K562 (cell line): ENCODE measurements at regions not wholly inside any gene's neighbourhood (a gene's known extent, or its start where the extent isn't known, plus 50 kb on each side); places are given as distances from the start of the nearest gene placed in this dataset.
A peak's percentile ranks its signal among the peaks of the same experiment; 100 is the strongest.

Experiments used
- ATAC-seq: fragments of 200-7000 bp; cut with Tn5 transposase; 3 replicates; pipeline ENCODE4 v1.9.1; 2020; ENCODE audit warnings: moderate library complexity
- BruUV-seq: library from RNA; stranded (reverse); fragments of 400-500 nt; replicated peaks from 2 replicates; lab custom pipeline; 2021; lab: Mats Ljungman, UMichigan
- CTCF ChIA-PET: fragments of 300-600 bp; formaldehyde crosslinking; extraction: SDS; loops from one replicate; lab custom pipeline; 2021; ENCODE audit warnings: low intra/inter-chr PET ratio; lab: Yijun Ruan, JAX
- POLR2A ChIA-PET: fragments of 300-600, 350-650 bp; sonication (Branson Sonifier 250); formaldehyde crosslinking; extraction: SDS; loops from one replicate; lab custom pipeline; 2021; ENCODE audit warnings: antibody characterized with exemption, inconsistent platforms; lab: Yijun Ruan, JAX
- DNase-seq, 4 experiments: peaks; one replicate each; pipeline versions ENCODE4 v3.0.0 to v3.0.0-alpha.2; 2011 to 2018; ENCODE audit warnings: low spot score in 3 of 4, mixed read lengths in 3 of 4; ENCODE audit errors: extremely low read depth in 1 of 4
- FAIRE-seq: peaks from 2 replicates; lab custom pipeline; 2011; peaks lifted over from hg19 to GRCh38; lab: Jason Lieb, UNC
- H2AFZ ChIP-seq: 2 replicates; pipeline ENCODE4 v1.6.0; 2011; ENCODE audit warnings: low read depth, low read length, control low read depth, inconsistent platforms
- H3K27ac ChIP-seq: fragments of 200-600 bp; 3 replicates; pipeline ENCODE4 v1.8.0; 2011; ENCODE audit warnings: low read depth, mild to moderate bottlenecking, control low read depth, inconsistent platforms, low read length, moderate library complexity, mixed read lengths; ENCODE audit errors: extremely low read depth
- H3K27me3 ChIP-seq, 2 experiments: fragments of 300-600 bp in 1 of 2; 2 replicates in 1 of 2; 3 replicates in 1 of 2; pipeline versions ENCODE4 v1.6.0 to v1.8.0; 2011; ENCODE audit warnings: inconsistent platforms in 2 of 2, low read length in 2 of 2, mild to moderate bottlenecking in 1 of 2, mixed read lengths in 1 of 2, moderate library complexity in 1 of 2; ENCODE audit not compliant: control insufficient read depth in 2 of 2, insufficient read depth in 2 of 2
- H3K36me3 ChIP-seq: fragments of 300-600 bp; 3 replicates; pipeline ENCODE4 v1.8.0; 2011; ENCODE audit warnings: mild to moderate bottlenecking, low read length, inconsistent platforms; ENCODE audit not compliant: control insufficient read depth, insufficient read depth
- H3K4me1 ChIP-seq, 2 experiments: fragments of 200-600 bp in 1 of 2; replicated peaks in 1 of 2; 2 replicates in 1 of 2; 3 replicates in 1 of 2; pipeline versions ENCODE4 v1.5.1 to v1.8.0; 2011; ENCODE audit warnings: inconsistent platforms in 2 of 2, low read length in 2 of 2, mild to moderate bottlenecking in 1 of 2, mixed read lengths in 1 of 2, moderate library complexity in 1 of 2; ENCODE audit not compliant: control insufficient read depth in 2 of 2, insufficient read depth in 2 of 2
- H3K4me2 ChIP-seq: 2 replicates; pipeline ENCODE4 v1.6.1; 2011; ENCODE audit warnings: low read length, control low read depth, inconsistent platforms, mixed read lengths; ENCODE audit not compliant: insufficient read depth
- H3K4me3 ChIP-seq: fragments of 200-600 bp; sonication (generic), shearing (Covaris generic); 2 replicates; pipeline ENCODE4 v1.5.1; 2016; ENCODE audit warnings: control low read depth, inconsistent platforms
- H3K79me2 ChIP-seq: fragments of 200-600 bp; 3 replicates; pipeline ENCODE4 v1.8.0; 2011; ENCODE audit warnings: low read length, inconsistent platforms; ENCODE audit not compliant: control insufficient read depth, insufficient read depth
- H3K9ac ChIP-seq, 2 experiments: 2 replicates each; pipeline versions ENCODE4 v1.6.0 to v1.6.1; 2011; ENCODE audit warnings: low read depth in 2 of 2, low read length in 2 of 2, control low read depth in 1 of 2, inconsistent platforms in 1 of 2, mild to moderate bottlenecking in 1 of 2, mixed read lengths in 1 of 2; ENCODE audit not compliant: insufficient read depth in 1 of 2
- H3K9me1 ChIP-seq: one replicate; pipeline ENCODE4 v1.6.0; 2011; ENCODE audit warnings: inconsistent platforms, mild to moderate bottlenecking, low read length, moderate library complexity; ENCODE audit not compliant: control insufficient read depth, insufficient read depth
- H3K9me3 ChIP-seq: replicated peaks from 2 replicates; pipeline ENCODE4 v1.5.1; 2011; ENCODE audit warnings: low read depth, low read length, inconsistent platforms; ENCODE audit not compliant: control insufficient read depth, insufficient read depth
- H4K20me1 ChIP-seq: replicated peaks from 2 replicates; pipeline ENCODE4 v1.6.1; 2011; ENCODE audit warnings: low read length, inconsistent platforms, mixed read lengths; ENCODE audit not compliant: control insufficient read depth, insufficient read depth
- CTCF ChIP-seq, 3 experiments: IDR thresholded peaks in 2 of 3; conservative IDR thresholded peaks in 1 of 3; 2 replicates each; pipeline ENCODE4 v1.5.1; 2011 to 2012; ENCODE audit warnings: low read length in 3 of 3, mild to moderate bottlenecking in 3 of 3, control low read depth in 2 of 3, improper control_type of control experiment in 1 of 3, inconsistent platforms in 1 of 3, low read depth in 1 of 3, mixed read lengths in 1 of 3, moderate library complexity in 1 of 3; ENCODE audit not compliant: insufficient read depth in 2 of 3
- ETV1 ChIP-seq: fragments of 450-650 bp; conservative IDR thresholded peaks from 2 replicates; pipeline ENCODE4 v1.6.1; 2016; ENCODE audit warnings: missing genetic modification characterization, control low read depth, low read depth, missing compliant biosample characterization
- FOXA1 ChIP-seq: fragments of 450-650 bp; IDR thresholded peaks from 2 replicates; pipeline ENCODE4 v1.6.1; 2016; ENCODE audit warnings: mild to moderate bottlenecking, borderline replicate concordance
- FOXJ2 ChIP-seq: fragments of 200-800 bp; sonication (Bioruptor generic); IDR thresholded peaks from 2 replicates; pipeline ENCODE4 v1.6.1; 2016; ENCODE audit warnings: missing genetic modification characterization, missing compliant biosample characterization
- LARP7 ChIP-seq: fragments of 450-650 bp; IDR thresholded peaks from 2 replicates; pipeline ENCODE4 v1.6.1; 2016
- RAD21 ChIP-seq, 2 experiments: fragments of 250-450 bp in 1 of 2; fragments of 450-650 bp in 1 of 2; sonication (Bioruptor Pico) in 1 of 2; formaldehyde crosslinking in 1 of 2; IDR thresholded peaks in 1 of 2; conservative IDR thresholded peaks in 1 of 2; 2 replicates each; pipeline versions ENCODE4 v1.4.0 to v1.8.0; 2020 to 2022; ENCODE audit warnings: mild to moderate bottlenecking in 2 of 2, moderate library complexity in 1 of 2
- SMC3 ChIP-seq: conservative IDR thresholded peaks from 2 replicates; pipeline ENCODE4 v1.6.1; 2011; ENCODE audit warnings: low read depth, low read length, improper control_type of control experiment; ENCODE audit not compliant: insufficient read depth
- ZNF23 ChIP-seq: fragments of 250-450 bp; sonication (Bioruptor Pico); IDR thresholded peaks from 2 replicates; pipeline ENCODE4 v1.4.0; 2020; ENCODE audit warnings: mild to moderate bottlenecking
- WGBS: fragments of 100-300 bp; shearing (Covaris generic); methylation state at CpG from one replicate; pipeline ENCODE4 v1.1.6; 2016; ENCODE audit warnings: low coverage, mixed read lengths; ENCODE audit not compliant: insufficient coverage; ENCODE audit errors: missing lambda C conversion rate; 5-methylcytosine and 5-hydroxymethylcytosine counted together
- in situ Hi-C: fragments of 300-500 bp; cut with MboI; formaldehyde crosslinking; loops from 4 replicates; pipeline ENCODE4 v1.15.0; 2018; ENCODE audit warnings: inconsistent platforms, mixed read lengths
- intact Hi-C: fragments of 100-400 bp; cut with micrococcal nuclease; formaldehyde crosslinking; loops from 2 replicates; pipeline ENCODE4 v1.14.2; 2022
- TF ChIP-seq, protein P1 (sequence below): fragments of 250-450 bp; sonication (Bioruptor Pico); IDR thresholded peaks from 2 replicates; pipeline ENCODE4 v1.8.0; 2022; ENCODE audit warnings: moderate library complexity, mild to moderate bottlenecking, inconsistent platforms
- TF ChIP-seq, protein P2 (sequence below): sonication (generic); formaldehyde crosslinking; IDR thresholded peaks from 2 replicates; pipeline ENCODE4 v1.8.0; 2022; ENCODE audit warnings: missing genetic modification reagents, mild to moderate bottlenecking, moderate library complexity, borderline replicate concordance
- TF ChIP-seq, protein P3 (sequence below): fragments of 250-450 bp; sonication (Bioruptor Pico); IDR thresholded peaks from 2 replicates; pipeline ENCODE4 v1.8.0; 2022; ENCODE audit warnings: moderate library complexity, mild to moderate bottlenecking, inconsistent platforms
- TF ChIP-seq, protein P4 (sequence below): IDR thresholded peaks from 2 replicates; pipeline ENCODE4 v1.6.1; 2014; ENCODE audit warnings: antibody characterized with exemption

DNA sequence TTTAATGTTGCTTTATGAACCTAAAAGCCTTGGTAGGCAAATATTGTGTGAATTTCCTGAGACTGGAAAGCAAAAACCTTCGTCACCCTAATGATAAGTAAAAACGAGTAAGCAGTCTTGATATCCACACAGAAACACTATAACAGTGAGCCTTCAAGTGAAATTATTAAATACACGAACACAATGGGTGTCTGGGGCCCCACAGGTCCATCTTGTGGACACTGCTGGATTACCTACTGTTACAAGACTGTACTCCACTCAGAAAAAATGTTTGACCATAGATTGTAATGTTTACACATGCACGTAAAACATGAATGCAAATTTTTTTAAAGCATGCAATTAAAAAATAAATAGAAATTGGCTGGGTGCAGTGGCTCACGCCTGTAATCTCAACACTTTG, 466.9 kb downstream of the CD83 start (continued):
- TF ChIP-seq CTCF (IDR thresholded peaks at IDR 0.05 in 2 of 3, conservative IDR thresholded peaks at IDR 0.05 in 1 of 3; ENCODE audit: insufficient read depth in 2 of 3, low read depth in 1 of 3, low read length in 3 of 3), result peak in 2 of 3 experiments; percentile 20 to 43; a peak in 2 of 6 replicates
- no peak for TF ChIP-seq ZNF23 (CRISPR knock-in tag)
- no peak for TF ChIP-seq FOXJ2
- TF ChIP-seq, protein P1, sequence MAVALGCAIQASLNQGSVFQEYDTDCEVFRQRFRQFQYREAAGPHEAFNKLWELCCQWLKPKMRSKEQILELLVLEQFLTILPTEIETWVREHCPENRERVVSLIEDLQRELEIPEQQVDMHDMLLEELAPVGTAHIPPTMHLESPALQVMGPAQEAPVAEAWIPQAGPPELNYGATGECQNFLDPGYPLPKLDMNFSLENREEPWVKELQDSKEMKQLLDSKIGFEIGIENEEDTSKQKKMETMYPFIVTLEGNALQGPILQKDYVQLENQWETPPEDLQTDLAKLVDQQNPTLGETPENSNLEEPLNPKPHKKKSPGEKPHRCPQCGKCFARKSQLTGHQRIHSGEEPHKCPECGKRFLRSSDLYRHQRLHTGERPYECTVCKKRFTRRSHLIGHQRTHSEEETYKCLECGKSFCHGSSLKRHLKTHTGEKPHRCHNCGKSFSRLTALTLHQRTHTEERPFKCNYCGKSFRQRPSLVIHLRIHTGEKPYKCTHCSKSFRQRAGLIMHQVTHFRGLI (CRISPR knock-in tag), result no peak
- TF ChIP-seq SMC3, result peak; percentile 27; the same call in 1 of the 2 replicates
- TF ChIP-seq RAD21 (CRISPR knock-in tag; conservative IDR thresholded peaks at IDR 0.05 in 1 of 2, IDR thresholded peaks at IDR 0.05 in 1 of 2), result peak in 1 of 2 experiments; percentile 48; a peak in 2 of 4 replicates

DNA sequence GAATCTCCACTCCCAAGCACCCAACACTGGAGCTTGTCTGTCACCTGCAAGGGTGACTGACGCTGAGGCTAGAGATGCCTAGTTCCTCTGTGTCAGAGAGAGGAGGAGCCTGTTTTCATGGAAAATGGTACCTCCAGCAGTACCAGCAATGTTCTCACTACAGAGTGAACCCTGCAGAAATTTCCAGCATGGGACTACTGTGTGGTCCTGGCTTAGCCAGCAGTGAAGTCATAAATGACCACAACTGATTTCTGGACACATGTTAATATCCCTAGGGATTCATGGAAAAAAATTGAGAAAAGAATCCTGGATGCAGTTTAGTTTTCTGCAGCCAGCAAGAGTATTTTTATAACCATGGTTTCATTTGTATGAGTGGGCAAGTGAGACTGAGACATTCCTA, 468.1 kb downstream of the CD83 start:
- no peak overlapping the region for H2AFZ ChIP-seq
- no peak overlapping the region for H3K4me3 ChIP-seq
- in situ Hi-C loops (no loop called here), intact Hi-C loops (no loop called here)
- DNase-seq, result no peak
- no peak overlapping the region for H3K27ac ChIP-seq
- no peaks in the 10 kb centered on the region for H3K9me3 ChIP-seq
- 40% methylated on average over 1 of the region's 1 CpG for WGBS
- no peak overlapping the region for H3K9ac ChIP-seq
- no peaks in the 10 kb centered on the region for H3K27me3 ChIP-seq
- POLR2A ChIA-PET, result interaction anchor here (0.6 to 1.7 kb wide), 3 partner anchors 12 to 876 kb away, joined by 3 to 4 read pairs (median 3); no protein-coding TSS in a partner anchor
- FAIRE-seq, result no peak
- peaks cover 0 to 7% of the 10 kb centered on the region in 2 experiments; a peak in 1 of 5 replicates for H3K4me1 ChIP-seq
- BruUV-seq, result no TSS peak
- H3K9me1 ChIP-seq, result no peaks in the 10 kb centered on the region
- no peaks in the 10 kb centered on the region for H3K79me2 ChIP-seq
- H4K20me1 ChIP-seq, result no peaks in the 10 kb centered on the region
- ATAC-seq, result no peak
- no peaks in the 10 kb centered on the region for H3K36me3 ChIP-seq
- no peak overlapping the region for H3K4me2 ChIP-seq
- CTCF ChIA-PET, result no interaction called here
- TF ChIP-seq, protein P2, sequence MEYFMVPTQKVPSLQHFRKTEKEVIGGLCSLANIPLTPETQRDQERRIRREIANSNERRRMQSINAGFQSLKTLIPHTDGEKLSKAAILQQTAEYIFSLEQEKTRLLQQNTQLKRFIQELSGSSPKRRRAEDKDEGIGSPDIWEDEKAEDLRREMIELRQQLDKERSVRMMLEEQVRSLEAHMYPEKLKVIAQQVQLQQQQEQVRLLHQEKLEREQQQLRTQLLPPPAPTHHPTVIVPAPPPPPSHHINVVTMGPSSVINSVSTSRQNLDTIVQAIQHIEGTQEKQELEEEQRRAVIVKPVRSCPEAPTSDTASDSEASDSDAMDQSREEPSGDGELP, result no peak
- TF ChIP-seq LARP7, result no peak
- TF ChIP-seq ETV1 (tag), result no peak
- TF ChIP-seq, protein P3, sequence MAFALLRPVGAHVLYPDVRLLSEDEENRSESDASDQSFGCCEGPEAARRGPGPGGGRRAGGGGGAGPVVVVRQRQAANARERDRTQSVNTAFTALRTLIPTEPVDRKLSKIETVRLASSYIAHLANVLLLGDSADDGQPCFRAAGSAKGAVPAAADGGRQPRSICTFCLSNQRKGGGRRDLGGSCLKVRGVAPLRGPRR (CRISPR knock-in tag), result no peak
- no peak for TF ChIP-seq FOXA1
- TF ChIP-seq, protein P4, sequence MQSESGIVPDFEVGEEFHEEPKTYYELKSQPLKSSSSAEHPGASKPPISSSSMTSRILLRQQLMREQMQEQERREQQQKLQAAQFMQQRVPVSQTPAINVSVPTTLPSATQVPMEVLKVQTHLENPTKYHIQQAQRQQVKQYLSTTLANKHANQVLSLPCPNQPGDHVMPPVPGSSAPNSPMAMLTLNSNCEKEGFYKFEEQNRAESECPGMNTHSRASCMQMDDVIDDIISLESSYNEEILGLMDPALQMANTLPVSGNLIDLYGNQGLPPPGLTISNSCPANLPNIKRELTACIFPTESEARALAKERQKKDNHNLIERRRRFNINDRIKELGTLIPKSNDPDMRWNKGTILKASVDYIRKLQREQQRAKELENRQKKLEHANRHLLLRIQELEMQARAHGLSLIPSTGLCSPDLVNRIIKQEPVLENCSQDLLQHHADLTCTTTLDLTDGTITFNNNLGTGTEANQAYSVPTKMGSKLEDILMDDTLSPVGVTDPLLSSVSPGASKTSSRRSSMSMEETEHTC, result no peak
